ENCODE measurements at regions not wholly inside any gene's neighbourhood (a gene's known extent, or its start where the extent isn't known, plus 50 kb on each side); places are given as distances from the start of the nearest gene placed in this dataset.

GRCh38 chr22:49580024-49580423 lies 247.6 kb downstream of the BRD1 start (continued):
- TF ChIP-seq, protein P1, sequence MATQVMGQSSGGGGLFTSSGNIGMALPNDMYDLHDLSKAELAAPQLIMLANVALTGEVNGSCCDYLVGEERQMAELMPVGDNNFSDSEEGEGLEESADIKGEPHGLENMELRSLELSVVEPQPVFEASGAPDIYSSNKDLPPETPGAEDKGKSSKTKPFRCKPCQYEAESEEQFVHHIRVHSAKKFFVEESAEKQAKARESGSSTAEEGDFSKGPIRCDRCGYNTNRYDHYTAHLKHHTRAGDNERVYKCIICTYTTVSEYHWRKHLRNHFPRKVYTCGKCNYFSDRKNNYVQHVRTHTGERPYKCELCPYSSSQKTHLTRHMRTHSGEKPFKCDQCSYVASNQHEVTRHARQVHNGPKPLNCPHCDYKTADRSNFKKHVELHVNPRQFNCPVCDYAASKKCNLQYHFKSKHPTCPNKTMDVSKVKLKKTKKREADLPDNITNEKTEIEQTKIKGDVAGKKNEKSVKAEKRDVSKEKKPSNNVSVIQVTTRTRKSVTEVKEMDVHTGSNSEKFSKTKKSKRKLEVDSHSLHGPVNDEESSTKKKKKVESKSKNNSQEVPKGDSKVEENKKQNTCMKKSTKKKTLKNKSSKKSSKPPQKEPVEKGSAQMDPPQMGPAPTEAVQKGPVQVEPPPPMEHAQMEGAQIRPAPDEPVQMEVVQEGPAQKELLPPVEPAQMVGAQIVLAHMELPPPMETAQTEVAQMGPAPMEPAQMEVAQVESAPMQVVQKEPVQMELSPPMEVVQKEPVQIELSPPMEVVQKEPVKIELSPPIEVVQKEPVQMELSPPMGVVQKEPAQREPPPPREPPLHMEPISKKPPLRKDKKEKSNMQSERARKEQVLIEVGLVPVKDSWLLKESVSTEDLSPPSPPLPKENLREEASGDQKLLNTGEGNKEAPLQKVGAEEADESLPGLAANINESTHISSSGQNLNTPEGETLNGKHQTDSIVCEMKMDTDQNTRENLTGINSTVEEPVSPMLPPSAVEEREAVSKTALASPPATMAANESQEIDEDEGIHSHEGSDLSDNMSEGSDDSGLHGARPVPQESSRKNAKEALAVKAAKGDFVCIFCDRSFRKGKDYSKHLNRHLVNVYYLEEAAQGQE (IDR thresholded peaks at IDR 0.05; ENCODE audit: unreplicated experiment): no peak
- TF ChIP-seq ZNF331 (CRISPR knock-in tag; IDR thresholded peaks at IDR 0.05; ENCODE audit: low read depth) (no peak), NANOG (IDR thresholded peaks at IDR 0.05; ENCODE audit: borderline replicate concordance) (no peak), JUNB (IDR thresholded peaks at IDR 0.05; ENCODE audit: unreplicated experiment) (no peak), STAT1 (IDR thresholded peaks at IDR 0.05; ENCODE audit: unreplicated experiment) (no peak), EZH2phosphoT487 (IDR thresholded peaks at IDR 0.05; ENCODE audit: unreplicated experiment) (no peak), EZH2 (IDR thresholded peaks at IDR 0.05; ENCODE audit: low read depth, unreplicated experiment) (no peak), ZNF114 (CRISPR knock-in tag; IDR thresholded peaks at IDR 0.05) (no peak)
- TF ChIP-seq, protein P2, sequence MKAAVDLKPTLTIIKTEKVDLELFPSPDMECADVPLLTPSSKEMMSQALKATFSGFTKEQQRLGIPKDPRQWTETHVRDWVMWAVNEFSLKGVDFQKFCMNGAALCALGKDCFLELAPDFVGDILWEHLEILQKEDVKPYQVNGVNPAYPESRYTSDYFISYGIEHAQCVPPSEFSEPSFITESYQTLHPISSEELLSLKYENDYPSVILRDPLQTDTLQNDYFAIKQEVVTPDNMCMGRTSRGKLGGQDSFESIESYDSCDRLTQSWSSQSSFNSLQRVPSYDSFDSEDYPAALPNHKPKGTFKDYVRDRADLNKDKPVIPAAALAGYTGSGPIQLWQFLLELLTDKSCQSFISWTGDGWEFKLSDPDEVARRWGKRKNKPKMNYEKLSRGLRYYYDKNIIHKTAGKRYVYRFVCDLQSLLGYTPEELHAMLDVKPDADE (IDR thresholded peaks at IDR 0.05): no peak
- TF ChIP-seq, protein P3, sequence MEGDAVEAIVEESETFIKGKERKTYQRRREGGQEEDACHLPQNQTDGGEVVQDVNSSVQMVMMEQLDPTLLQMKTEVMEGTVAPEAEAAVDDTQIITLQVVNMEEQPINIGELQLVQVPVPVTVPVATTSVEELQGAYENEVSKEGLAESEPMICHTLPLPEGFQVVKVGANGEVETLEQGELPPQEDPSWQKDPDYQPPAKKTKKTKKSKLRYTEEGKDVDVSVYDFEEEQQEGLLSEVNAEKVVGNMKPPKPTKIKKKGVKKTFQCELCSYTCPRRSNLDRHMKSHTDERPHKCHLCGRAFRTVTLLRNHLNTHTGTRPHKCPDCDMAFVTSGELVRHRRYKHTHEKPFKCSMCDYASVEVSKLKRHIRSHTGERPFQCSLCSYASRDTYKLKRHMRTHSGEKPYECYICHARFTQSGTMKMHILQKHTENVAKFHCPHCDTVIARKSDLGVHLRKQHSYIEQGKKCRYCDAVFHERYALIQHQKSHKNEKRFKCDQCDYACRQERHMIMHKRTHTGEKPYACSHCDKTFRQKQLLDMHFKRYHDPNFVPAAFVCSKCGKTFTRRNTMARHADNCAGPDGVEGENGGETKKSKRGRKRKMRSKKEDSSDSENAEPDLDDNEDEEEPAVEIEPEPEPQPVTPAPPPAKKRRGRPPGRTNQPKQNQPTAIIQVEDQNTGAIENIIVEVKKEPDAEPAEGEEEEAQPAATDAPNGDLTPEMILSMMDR (conservative IDR thresholded peaks at IDR 0.05; ENCODE audit: low read depth in 2 of 2): no peak

DNA sequence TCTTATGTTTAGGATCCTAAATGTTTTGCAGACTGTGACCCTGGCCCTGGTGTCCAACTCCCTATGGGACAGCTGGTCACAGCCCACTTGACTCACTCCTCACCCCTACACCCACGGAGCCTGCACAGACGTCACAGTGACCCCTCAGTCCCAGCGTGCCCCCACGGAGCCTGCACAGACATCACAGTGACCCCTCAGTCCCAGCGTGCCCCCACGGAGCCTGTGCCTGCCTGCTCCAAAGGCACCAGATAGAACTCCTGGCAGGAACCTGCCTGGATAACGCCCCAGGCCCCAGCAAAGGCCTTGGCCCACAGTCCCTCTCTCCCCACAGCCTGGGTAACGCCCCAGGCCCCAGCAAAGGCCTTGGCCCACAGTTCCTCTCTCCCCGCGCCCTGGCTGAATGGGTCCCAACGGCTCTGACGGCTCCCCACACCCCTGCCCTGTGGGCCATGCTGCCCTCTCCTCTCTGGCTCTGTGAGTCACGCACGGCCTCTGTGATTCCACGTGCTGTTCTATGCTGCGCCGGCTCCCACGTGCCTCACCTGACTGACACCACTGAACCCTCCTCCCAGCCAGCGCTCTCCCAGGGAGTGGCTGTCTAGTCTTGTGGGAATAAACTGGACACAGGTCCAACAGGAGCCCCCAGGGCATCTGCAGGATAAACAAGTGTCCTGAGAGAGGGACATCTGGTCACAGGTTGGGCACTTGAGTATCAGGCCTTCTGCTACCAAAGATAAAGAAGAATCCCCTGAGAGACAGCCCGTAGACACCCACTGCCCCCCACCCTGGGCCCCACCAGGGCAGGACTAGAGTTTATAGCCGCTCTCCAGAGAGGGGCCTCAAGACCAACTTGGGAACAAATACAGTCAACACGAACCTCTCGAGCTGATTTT lies 250.3 kb downstream of the BRD1 start:
- Histone ChIP-seq H3K4me1 (ENCODE audit: insufficient read depth) (no peaks in the 10 kb centered on the region), H3K4me2 (no peak overlapping the region), H3K79me2 (replicated peaks; ENCODE audit: insufficient read depth) (no peaks in the 10 kb centered on the region), H3K27ac (ENCODE audit: low read depth) (no peak overlapping the region), H4K20me1 (replicated peaks; ENCODE audit: insufficient read depth) (no peaks in the 10 kb centered on the region), H3K27me3 (ENCODE audit: insufficient read depth) (no peaks in the 10 kb centered on the region), H3F3A (replicated peaks; ENCODE audit: low read depth) (no peaks in the 10 kb centered on the region), H3K4me3 (no peak overlapping the region), H3K9me2 (ENCODE audit: insufficient read depth) (no peaks in the 10 kb centered on the region), H2AFZ (no peak overlapping the region), H3K36me3 (ENCODE audit: insufficient read depth) (peaks cover 9% of the 10 kb centered on the region)
- no peaks in the 10 kb centered on the region for H3K36me3 Mint-ChIP-seq (ENCODE audit: low read depth)
- H3K4me3 Mint-ChIP-seq: no peak overlapping the region
- H3K4me1 Mint-ChIP-seq: no peaks in the 10 kb centered on the region
- peaks cover 4% of the 10 kb centered on the region for H3K27me3 Mint-ChIP-seq (ENCODE audit: insufficient read depth, low read depth, poor library complexity)
- ATAC-seq (no peak; the same call in 2 of the 3 replicates), DNase-seq (ENCODE audit: low spot score) (no peak)
- peaks cover 6% of the 10 kb centered on the region; the same call in 2 of the 3 replicates for H3K9me3 Mint-ChIP-seq
- no peak overlapping the region for H3K27ac Mint-ChIP-seq
- TF ChIP-seq, protein P3 (conservative IDR thresholded peaks at IDR 0.05; ENCODE audit: low read depth in 2 of 2): no peak
- TF ChIP-seq ZNF114 (CRISPR knock-in tag; IDR thresholded peaks at IDR 0.05) (no peak), STAT1 (IDR thresholded peaks at IDR 0.05; ENCODE audit: unreplicated experiment) (no peak), NANOG (IDR thresholded peaks at IDR 0.05; ENCODE audit: borderline replicate concordance) (no peak), JUNB (IDR thresholded peaks at IDR 0.05; ENCODE audit: unreplicated experiment) (no peak), CREB1 (CRISPR knock-in tag; IDR thresholded peaks at IDR 0.05; ENCODE audit: low read depth) (no peak)
- TF ChIP-seq, protein P1 (IDR thresholded peaks at IDR 0.05; ENCODE audit: unreplicated experiment): no peak

All from GM23338 (cell line).